NB4 (cell line): ENCODE measurements at regions not wholly inside any gene's neighbourhood (a gene's known extent, or its start where the extent isn't known, plus 50 kb on each side); places are given as distances from the start of the nearest gene placed in this dataset.

Experiments
- DNase-seq: peaks from one replicate; pipeline ENCODE4 v3.0.0; 2010; ENCODE audit warnings: low read depth
- H3K4me3 ChIP-seq: one replicate; pipeline ENCODE4 v1.5.1; 2011; ENCODE audit warnings: mild to moderate bottlenecking, low read depth, low read length, moderate library complexity
- CTCF ChIP-seq: IDR thresholded peaks from one replicate; pipeline ENCODE4 v1.5.1; 2012; ENCODE audit warnings: low read depth, low read length
- MAX ChIP-seq: IDR thresholded peaks from 2 replicates; pipeline ENCODE4 v1.6.1; 2011; ENCODE audit warnings: low read depth, low read length
- MYC ChIP-seq: IDR thresholded peaks from 2 replicates; pipeline ENCODE4 v1.6.1; 2011; ENCODE audit warnings: low read depth, low read length
- POLR2A ChIP-seq: IDR thresholded peaks from 2 replicates; pipeline ENCODE4 v1.6.1; 2011; ENCODE audit warnings: mild to moderate bottlenecking; ENCODE audit not compliant: insufficient read length; ENCODE audit errors: extremely low read depth

GRCh38 chr5:123273984-123274383, 149.2 kb downstream of the CEP120 start:
- no peak overlapping the region for H3K4me3 ChIP-seq
- no peak for DNase-seq
- no peak for TF ChIP-seq MYC

GRCh38 chr5:123273095-123273494, 150.1 kb downstream of the CEP120 start:
- no peak overlapping the region for H3K4me3 ChIP-seq
- TF ChIP-seq MYC (no peak), POLR2A (no peak), CTCF (no peak), MAX (no peak)
- no peak for DNase-seq

GRCh38 chr5:123269851-123270250, 153.4 kb downstream of the CEP120 start:
- H3K4me3 ChIP-seq = no peak overlapping the region
- no peak for TF ChIP-seq POLR2A
- TF ChIP-seq CTCF = no peak
- TF ChIP-seq MYC = no peak
- no peak for TF ChIP-seq MAX
- no peak for DNase-seq

- TF ChIP-seq CTCF = no peak
- no peak for TF ChIP-seq MYC
- TF ChIP-seq POLR2A = no peak
- no peak for TF ChIP-seq MAX
These were observed 153.8 kb downstream of the CEP120 start for GRCh38 chr5:123269436-123269835.

GRCh38 chr5:123266365-123266764, 156.8 kb downstream of the CEP120 start:
- TF ChIP-seq CTCF = no peak
- no peak for TF ChIP-seq MAX
- TF ChIP-seq MYC = no peak
- no peak for TF ChIP-seq POLR2A

More at GRCh38 chr5:123269436-123269835, 153.8 kb downstream of the CEP120 start:
- no peak for DNase-seq
- no peak overlapping the region for H3K4me3 ChIP-seq

GRCh38 chr5:123265551-123265950, 157.7 kb downstream of the CEP120 start:
- no peak for DNase-seq
- TF ChIP-seq MYC = no peak
- TF ChIP-seq POLR2A = no peak
- TF ChIP-seq MAX = no peak
- no peak for TF ChIP-seq CTCF
- no peak overlapping the region for H3K4me3 ChIP-seq

More at GRCh38 chr5:123266365-123266764, 156.8 kb downstream of the CEP120 start:
- DNase-seq = no peak
- no peak overlapping the region for H3K4me3 ChIP-seq
